ENCODE measurements at regions not wholly inside any gene's neighbourhood (a gene's known extent, or its start where the extent isn't known, plus 50 kb on each side); places are given as distances from the start of the nearest gene placed in this dataset.

- H3K27ac Mint-ChIP-seq = no peak overlapping the region
These were observed 101.8 kb upstream of the AKIRIN2 start for GRCh38 chr6:87803791-87804190.

More at GRCh38 chr6:87803791-87804190, 101.8 kb upstream of the AKIRIN2 start:
- Histone ChIP-seq H3K9ac (ENCODE audit: extremely low read depth, insufficient read length, low read length) (no peak overlapping the region), H3K9me3 (ENCODE audit: control insufficient read depth, low read depth, low read length) (no peaks in the 10 kb centered on the region), H3K27me3 (ENCODE audit: insufficient read depth, low read length) (no peaks in the 10 kb centered on the region), H3T11ph (ENCODE audit: low read length) (no peak overlapping the region), H3K23ac (ENCODE audit: insufficient read length, low read depth, low read length) (no peak overlapping the region), H3K18ac (ENCODE audit: insufficient read length, low read depth, low read length) (no peak overlapping the region), H2AFZ (ENCODE audit: low read length) (no peak overlapping the region), H3K4ac (ENCODE audit: low read depth, low read length) (no peak overlapping the region), H4K5ac (ENCODE audit: insufficient read length, low read depth, low read length) (no peak overlapping the region), H3K56ac (ENCODE audit: insufficient read length, low read depth, low read length) (no peak overlapping the region), H2BK12ac (ENCODE audit: insufficient read length, low read depth, low read length) (no peak overlapping the region), H3K79me2 (ENCODE audit: insufficient read depth, low read length) (no peaks in the 10 kb centered on the region), H3K23me2 (ENCODE audit: insufficient read length, low read depth, low read length, poor library complexity, severe bottlenecking) (no peaks in the 10 kb centered on the region), H3K14ac (ENCODE audit: insufficient read depth, low read length) (no peak overlapping the region), H3K4me2 (ENCODE audit: insufficient read depth, insufficient read length, low read length) (no peak overlapping the region), H2BK120ac (ENCODE audit: low read depth, low read length, poor library complexity, severe bottlenecking) (no peak overlapping the region), H2AK5ac (ENCODE audit: insufficient read length, low read length) (no peak overlapping the region), H3K4me1 (ENCODE audit: insufficient read depth, low read length) (no peaks in the 10 kb centered on the region), H2BK5ac (ENCODE audit: insufficient read length, low read length) (no peak overlapping the region), H2BK20ac (ENCODE audit: low read depth, low read length, poor library complexity, severe bottlenecking) (no peak overlapping the region), H4K20me1 (ENCODE audit: control insufficient read depth, insufficient read depth, insufficient read length) (no peaks in the 10 kb centered on the region), H3K27ac (ENCODE audit: insufficient read length, low read depth, low read length) (no peak overlapping the region), H2BK15ac (ENCODE audit: low read depth, low read length) (no peak overlapping the region), H3K79me1 (ENCODE audit: insufficient read depth, low read depth, low read length, poor library complexity, severe bottlenecking) (no peaks in the 10 kb centered on the region), H4K91ac (ENCODE audit: insufficient read length, low read depth, low read length) (no peak overlapping the region), H4K8ac (replicated peaks; ENCODE audit: insufficient read length, low read depth, low read length) (no peak overlapping the region)
- WGBS (ENCODE audit: extremely low coverage, insufficient read length, low lambda C conversion rate) = no CpG with 5 or more reads among the region's 3 CpGs
- no peaks in the 10 kb centered on the region for H3K9me3 Mint-ChIP-seq
- peaks cover 0 to 2% of the 10 kb centered on the region in 2 experiments; a peak in 2 of 4 replicates for H3K4me1 Mint-ChIP-seq
- no peaks in the 10 kb centered on the region for H3K27me3 Mint-ChIP-seq (ENCODE audit: low read depth)
- DNase-seq = no peak
- TF ChIP-seq CTCF (conservative IDR thresholded peaks at IDR 0.05) = no peak
- no peaks in the 10 kb centered on the region for H3K36me3 Mint-ChIP-seq (ENCODE audit: insufficient read depth in 1 of 3, low read depth in 3 of 3)
- no peak overlapping the region for H3K4me3 Mint-ChIP-seq
